NB4 (cell line): ENCODE measurements at regions not wholly inside any gene's neighbourhood (a gene's known extent, or its start where the extent isn't known, plus 50 kb on each side); places are given as distances from the start of the nearest gene placed in this dataset.

Source experiments
- MYC ChIP-seq: IDR thresholded peaks from 2 replicates; pipeline ENCODE4 v1.6.1; 2011; ENCODE audit warnings: low read depth, low read length
- POLR2A ChIP-seq: IDR thresholded peaks from 2 replicates; pipeline ENCODE4 v1.6.1; 2011; ENCODE audit warnings: mild to moderate bottlenecking; ENCODE audit not compliant: insufficient read length; ENCODE audit errors: extremely low read depth
- TF ChIP-seq, protein P1 (sequence below): IDR thresholded peaks from one replicate; pipeline ENCODE4 v1.5.1; 2012; ENCODE audit warnings: low read depth, low read length
- TF ChIP-seq, protein P2 (sequence below): IDR thresholded peaks from 2 replicates; pipeline ENCODE4 v1.6.1; 2011; ENCODE audit warnings: low read depth, low read length

DNA sequence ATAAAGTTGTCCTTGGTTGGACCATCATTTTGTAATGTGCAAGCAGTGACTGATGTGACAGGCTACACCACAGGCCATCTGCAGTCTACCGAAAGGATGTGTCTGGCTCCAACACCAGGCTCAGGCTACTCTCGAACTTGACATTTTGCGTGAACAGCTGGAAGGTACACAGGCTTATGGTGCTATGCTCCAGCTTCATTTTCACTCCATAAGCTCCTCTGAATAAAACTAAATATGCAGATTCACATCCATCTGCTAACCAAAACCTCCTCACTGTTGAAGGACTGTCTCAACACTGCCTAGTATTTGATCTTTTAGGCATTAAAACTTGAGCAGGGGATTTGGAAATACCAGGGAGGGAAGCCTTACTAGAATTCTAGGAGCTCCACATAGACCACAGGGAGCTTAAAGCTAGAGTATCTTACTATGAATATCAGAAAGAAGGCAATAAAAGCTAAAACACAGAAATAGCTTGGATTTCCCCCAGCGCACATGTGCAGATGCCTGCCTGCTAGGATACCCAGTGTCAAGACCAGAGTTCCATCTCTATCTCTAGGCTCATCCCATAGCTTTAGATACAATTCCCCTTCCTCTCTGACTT is 383.9 kb upstream of the FAT3 start:
- TF ChIP-seq, protein P1, sequence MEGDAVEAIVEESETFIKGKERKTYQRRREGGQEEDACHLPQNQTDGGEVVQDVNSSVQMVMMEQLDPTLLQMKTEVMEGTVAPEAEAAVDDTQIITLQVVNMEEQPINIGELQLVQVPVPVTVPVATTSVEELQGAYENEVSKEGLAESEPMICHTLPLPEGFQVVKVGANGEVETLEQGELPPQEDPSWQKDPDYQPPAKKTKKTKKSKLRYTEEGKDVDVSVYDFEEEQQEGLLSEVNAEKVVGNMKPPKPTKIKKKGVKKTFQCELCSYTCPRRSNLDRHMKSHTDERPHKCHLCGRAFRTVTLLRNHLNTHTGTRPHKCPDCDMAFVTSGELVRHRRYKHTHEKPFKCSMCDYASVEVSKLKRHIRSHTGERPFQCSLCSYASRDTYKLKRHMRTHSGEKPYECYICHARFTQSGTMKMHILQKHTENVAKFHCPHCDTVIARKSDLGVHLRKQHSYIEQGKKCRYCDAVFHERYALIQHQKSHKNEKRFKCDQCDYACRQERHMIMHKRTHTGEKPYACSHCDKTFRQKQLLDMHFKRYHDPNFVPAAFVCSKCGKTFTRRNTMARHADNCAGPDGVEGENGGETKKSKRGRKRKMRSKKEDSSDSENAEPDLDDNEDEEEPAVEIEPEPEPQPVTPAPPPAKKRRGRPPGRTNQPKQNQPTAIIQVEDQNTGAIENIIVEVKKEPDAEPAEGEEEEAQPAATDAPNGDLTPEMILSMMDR, result no peak
- TF ChIP-seq MYC (no peak), POLR2A (no peak)
- TF ChIP-seq, protein P2, sequence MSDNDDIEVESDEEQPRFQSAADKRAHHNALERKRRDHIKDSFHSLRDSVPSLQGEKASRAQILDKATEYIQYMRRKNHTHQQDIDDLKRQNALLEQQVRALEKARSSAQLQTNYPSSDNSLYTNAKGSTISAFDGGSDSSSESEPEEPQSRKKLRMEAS, result no peak
